ENCODE measurements at regions not wholly inside any gene's neighbourhood (a gene's known extent, or its start where the extent isn't known, plus 50 kb on each side); places are given as distances from the start of the nearest gene placed in this dataset.

DNA sequence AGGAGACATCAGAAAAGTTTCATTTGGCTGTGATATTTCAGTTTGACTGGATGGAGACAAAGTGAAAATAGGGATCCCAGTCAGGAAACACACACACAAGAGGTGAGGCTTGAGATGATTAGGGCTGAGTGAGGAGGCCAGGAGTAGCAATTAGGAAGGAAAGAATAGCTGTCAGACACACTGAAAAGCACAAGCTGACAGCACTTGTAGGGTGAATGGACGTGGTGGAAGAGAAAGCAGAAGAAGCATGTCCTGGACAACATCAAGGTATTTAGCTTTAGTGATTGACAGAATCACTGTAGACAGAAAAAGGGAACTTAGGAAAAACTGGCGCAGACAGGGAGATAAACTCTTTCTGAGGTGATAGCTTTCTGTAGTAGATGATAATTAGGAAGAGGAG lies 347.7 kb downstream of the TGFB2 start:
- no peaks in the 10 kb centered on the region for H3K36me3 ChIP-seq (replicated peaks; ENCODE audit: insufficient read depth, low read length)
- TF ChIP-seq EZH2 (optimal IDR thresholded peaks at IDR 0.05; ENCODE audit: low read depth, low read length), result no peak
- no peaks in the 10 kb centered on the region for H4K20me1 ChIP-seq (ENCODE audit: insufficient read depth, low read length)
- no peak overlapping the region for H3K9ac ChIP-seq (ENCODE audit: low read length)
- no peaks in the 10 kb centered on the region for H3F3A ChIP-seq (ENCODE audit: insufficient read depth, low read length)
- H3K27ac ChIP-seq (ENCODE audit: low read length), result no peak overlapping the region
- H3K9me2 ChIP-seq (replicated peaks; ENCODE audit: insufficient read depth, low read length), result no peaks in the 10 kb centered on the region
- no peaks in the 10 kb centered on the region for H3K4me1 ChIP-seq (ENCODE audit: low read length)
- no peaks in the 10 kb centered on the region for H3K9me3 ChIP-seq (replicated peaks; ENCODE audit: insufficient read depth, low read length)
- H3K4me2 ChIP-seq (ENCODE audit: low read depth, low read length), result no peak overlapping the region
- H3K27me3 ChIP-seq (replicated peaks; ENCODE audit: insufficient read depth, low read length), result no peaks in the 10 kb centered on the region
- no peak for DNase-seq
- H2AFZ ChIP-seq (ENCODE audit: low read length), result no peak overlapping the region
- no peak overlapping the region for H3K4me3 ChIP-seq (ENCODE audit: low read length)
- no peaks in the 10 kb centered on the region for H3K79me2 ChIP-seq (ENCODE audit: low read length)

DNA sequence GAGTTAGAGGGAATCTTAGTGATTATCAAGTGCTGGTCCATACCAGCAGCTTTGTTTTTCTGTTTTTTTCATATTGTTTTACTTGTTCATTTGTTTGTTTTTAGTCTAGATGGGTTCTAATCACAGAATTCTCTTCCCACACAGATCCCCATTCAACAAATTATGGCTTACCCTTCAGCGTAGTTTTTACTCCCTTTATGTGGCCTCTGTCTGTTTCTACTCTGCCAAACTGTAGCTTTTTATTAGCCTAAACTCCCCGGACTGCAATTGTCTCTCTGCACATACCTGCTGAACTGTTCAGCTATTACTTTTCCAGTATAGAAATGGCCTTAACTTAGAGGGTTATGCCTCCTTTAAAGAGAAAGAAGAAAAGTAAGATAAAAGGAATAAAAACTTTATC lies 348.5 kb downstream of the TGFB2 start:
- Histone ChIP-seq H3K9me2 (replicated peaks; ENCODE audit: insufficient read depth, low read length) (no peaks in the 10 kb centered on the region), H3K36me3 (replicated peaks; ENCODE audit: insufficient read depth, low read length) (no peaks in the 10 kb centered on the region), H3K4me3 (ENCODE audit: low read length) (no peak overlapping the region), H3K27ac (ENCODE audit: low read length) (no peak overlapping the region), H3K27me3 (replicated peaks; ENCODE audit: insufficient read depth, low read length) (no peaks in the 10 kb centered on the region), H3K4me1 (ENCODE audit: low read length) (no peaks in the 10 kb centered on the region), H3K4me2 (ENCODE audit: low read depth, low read length) (no peak overlapping the region), H3K9me3 (replicated peaks; ENCODE audit: insufficient read depth, low read length) (no peaks in the 10 kb centered on the region), H3K9ac (ENCODE audit: low read length) (no peak overlapping the region), H4K20me1 (ENCODE audit: insufficient read depth, low read length) (no peaks in the 10 kb centered on the region), H3F3A (ENCODE audit: insufficient read depth, low read length) (no peaks in the 10 kb centered on the region), H3K79me2 (ENCODE audit: low read length) (no peaks in the 10 kb centered on the region), H2AFZ (ENCODE audit: low read length) (no peak overlapping the region)
- TF ChIP-seq, protein P1, sequence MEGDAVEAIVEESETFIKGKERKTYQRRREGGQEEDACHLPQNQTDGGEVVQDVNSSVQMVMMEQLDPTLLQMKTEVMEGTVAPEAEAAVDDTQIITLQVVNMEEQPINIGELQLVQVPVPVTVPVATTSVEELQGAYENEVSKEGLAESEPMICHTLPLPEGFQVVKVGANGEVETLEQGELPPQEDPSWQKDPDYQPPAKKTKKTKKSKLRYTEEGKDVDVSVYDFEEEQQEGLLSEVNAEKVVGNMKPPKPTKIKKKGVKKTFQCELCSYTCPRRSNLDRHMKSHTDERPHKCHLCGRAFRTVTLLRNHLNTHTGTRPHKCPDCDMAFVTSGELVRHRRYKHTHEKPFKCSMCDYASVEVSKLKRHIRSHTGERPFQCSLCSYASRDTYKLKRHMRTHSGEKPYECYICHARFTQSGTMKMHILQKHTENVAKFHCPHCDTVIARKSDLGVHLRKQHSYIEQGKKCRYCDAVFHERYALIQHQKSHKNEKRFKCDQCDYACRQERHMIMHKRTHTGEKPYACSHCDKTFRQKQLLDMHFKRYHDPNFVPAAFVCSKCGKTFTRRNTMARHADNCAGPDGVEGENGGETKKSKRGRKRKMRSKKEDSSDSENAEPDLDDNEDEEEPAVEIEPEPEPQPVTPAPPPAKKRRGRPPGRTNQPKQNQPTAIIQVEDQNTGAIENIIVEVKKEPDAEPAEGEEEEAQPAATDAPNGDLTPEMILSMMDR (IDR thresholded peaks at IDR 0.05; ENCODE audit: low read length), result no peak
- no peak for TF ChIP-seq EZH2 (optimal IDR thresholded peaks at IDR 0.05; ENCODE audit: low read depth, low read length)
- no peak for TF ChIP-seq EZH2phosphoT487 (IDR thresholded peaks at IDR 0.05; ENCODE audit: low read length)
- no peak for DNase-seq

DNA sequence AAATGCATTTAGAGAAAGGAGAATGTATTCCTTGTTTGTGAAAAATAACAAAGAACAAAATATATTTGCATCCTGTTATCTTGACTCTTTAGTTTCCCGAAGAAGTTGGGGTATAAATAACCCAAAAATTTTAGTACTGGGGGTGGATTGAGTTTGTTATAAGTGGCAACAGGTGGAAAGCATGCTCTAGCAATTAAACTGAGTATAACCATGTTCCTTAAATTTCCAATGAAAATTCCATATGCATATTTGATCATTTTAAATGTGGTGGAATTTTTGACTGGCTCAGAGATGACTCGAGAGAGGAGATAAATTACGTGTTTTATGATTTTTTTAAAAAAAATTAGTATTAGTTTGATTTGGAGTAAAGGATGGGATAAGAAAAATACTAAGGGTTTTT lies 348.9 kb downstream of the TGFB2 start:
- Histone ChIP-seq H3K9me3 (replicated peaks; ENCODE audit: insufficient read depth, low read length) (no peaks in the 10 kb centered on the region), H3K36me3 (replicated peaks; ENCODE audit: insufficient read depth, low read length) (no peaks in the 10 kb centered on the region), H3K9ac (ENCODE audit: low read length) (no peak overlapping the region), H3K9me2 (replicated peaks; ENCODE audit: insufficient read depth, low read length) (no peaks in the 10 kb centered on the region), H3K4me3 (ENCODE audit: low read length) (no peak overlapping the region), H2AFZ (ENCODE audit: low read length) (no peak overlapping the region), H3K79me2 (ENCODE audit: low read length) (no peaks in the 10 kb centered on the region), H3K27ac (ENCODE audit: low read length) (no peak overlapping the region), H3K4me1 (ENCODE audit: low read length) (no peaks in the 10 kb centered on the region), H3K27me3 (replicated peaks; ENCODE audit: insufficient read depth, low read length) (no peaks in the 10 kb centered on the region), H3F3A (ENCODE audit: insufficient read depth, low read length) (no peaks in the 10 kb centered on the region), H4K20me1 (ENCODE audit: insufficient read depth, low read length) (no peaks in the 10 kb centered on the region), H3K4me2 (ENCODE audit: low read depth, low read length) (no peak overlapping the region)
- no peak for TF ChIP-seq EZH2phosphoT487 (IDR thresholded peaks at IDR 0.05; ENCODE audit: low read length)
- TF ChIP-seq, protein P1 (IDR thresholded peaks at IDR 0.05; ENCODE audit: low read length), result no peak
- TF ChIP-seq EZH2 (optimal IDR thresholded peaks at IDR 0.05; ENCODE audit: low read depth, low read length), result no peak
- DNase-seq, result no peak

DNA sequence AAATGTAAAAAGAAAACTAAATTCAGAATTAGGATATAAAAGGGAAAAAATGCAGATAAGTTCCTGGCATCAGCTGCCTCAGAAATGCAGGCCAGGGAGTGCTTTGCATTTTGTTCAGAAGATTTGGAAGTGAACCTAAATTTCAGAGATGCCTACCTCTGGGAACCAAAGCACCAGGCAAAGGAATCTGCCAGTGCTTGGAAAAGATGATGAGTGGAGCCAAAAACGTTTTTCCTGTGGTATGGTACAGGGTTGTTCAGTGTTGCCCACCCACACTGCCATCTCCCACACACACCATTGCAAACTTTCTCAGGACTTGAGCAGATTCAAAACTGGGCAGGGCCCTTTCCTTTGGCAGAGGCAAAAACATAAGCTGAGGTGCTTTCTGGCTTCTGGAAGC lies 349.5 kb downstream of the TGFB2 start:
- H3K36me3 ChIP-seq (replicated peaks; ENCODE audit: insufficient read depth, low read length), result no peaks in the 10 kb centered on the region
- no peaks in the 10 kb centered on the region for H3F3A ChIP-seq (ENCODE audit: insufficient read depth, low read length)
- no peak overlapping the region for H3K27ac ChIP-seq (ENCODE audit: low read length)
- H3K27me3 ChIP-seq (replicated peaks; ENCODE audit: insufficient read depth, low read length), result no peaks in the 10 kb centered on the region
- no peaks in the 10 kb centered on the region for H3K9me2 ChIP-seq (replicated peaks; ENCODE audit: insufficient read depth, low read length)
- H3K9ac ChIP-seq (ENCODE audit: low read length), result no peak overlapping the region
- no peaks in the 10 kb centered on the region for H3K9me3 ChIP-seq (replicated peaks; ENCODE audit: insufficient read depth, low read length)
- H2AFZ ChIP-seq (ENCODE audit: low read length), result no peak overlapping the region
- no peaks in the 10 kb centered on the region for H3K4me1 ChIP-seq (ENCODE audit: low read length)
- no peak for DNase-seq
- H3K4me3 ChIP-seq (ENCODE audit: low read length), result no peak overlapping the region
- no peaks in the 10 kb centered on the region for H4K20me1 ChIP-seq (ENCODE audit: insufficient read depth, low read length)
- H3K79me2 ChIP-seq (ENCODE audit: low read length), result no peaks in the 10 kb centered on the region
- H3K4me2 ChIP-seq (ENCODE audit: low read depth, low read length), result no peak overlapping the region
- no peak for TF ChIP-seq EZH2phosphoT487 (IDR thresholded peaks at IDR 0.05; ENCODE audit: low read length)
- TF ChIP-seq, protein P1 (IDR thresholded peaks at IDR 0.05; ENCODE audit: low read length), result no peak

All from MM.1S (cell line).